DMS114 treated with DMSO at 0.1 percent for 48 hours (cell line): ENCODE measurements at regions not wholly inside any gene's neighbourhood (a gene's known extent, or its start where the extent isn't known, plus 50 kb on each side); places are given as distances from the start of the nearest gene placed in this dataset.

Experiments used
- DNase-seq: peaks from one replicate; lab custom pipeline; 2025; ENCODE audit not compliant: unreplicated experiment; lab: John Stamatoyannopoulos, UW

DNA sequence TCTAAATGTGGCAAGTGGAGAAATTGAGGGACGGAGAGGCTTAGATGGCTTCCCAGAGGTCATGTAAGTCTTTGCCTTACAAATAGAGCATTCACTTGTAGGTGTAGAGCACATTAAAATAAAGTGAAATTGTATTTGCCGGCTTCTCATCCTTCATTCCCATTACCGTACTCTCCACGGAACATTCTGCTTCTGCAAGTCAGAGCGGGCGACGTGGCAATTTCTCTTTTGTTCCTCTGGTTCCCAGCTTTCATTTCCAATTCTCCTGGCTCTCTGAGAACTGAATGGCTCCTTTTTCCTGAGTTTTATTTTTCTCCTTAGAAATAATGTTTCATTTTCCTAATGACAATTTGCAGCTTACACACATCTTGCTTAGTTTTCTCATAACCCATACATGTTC is 51.3 kb upstream of the PFKP start:
- DNase-seq: no peak

DNA sequence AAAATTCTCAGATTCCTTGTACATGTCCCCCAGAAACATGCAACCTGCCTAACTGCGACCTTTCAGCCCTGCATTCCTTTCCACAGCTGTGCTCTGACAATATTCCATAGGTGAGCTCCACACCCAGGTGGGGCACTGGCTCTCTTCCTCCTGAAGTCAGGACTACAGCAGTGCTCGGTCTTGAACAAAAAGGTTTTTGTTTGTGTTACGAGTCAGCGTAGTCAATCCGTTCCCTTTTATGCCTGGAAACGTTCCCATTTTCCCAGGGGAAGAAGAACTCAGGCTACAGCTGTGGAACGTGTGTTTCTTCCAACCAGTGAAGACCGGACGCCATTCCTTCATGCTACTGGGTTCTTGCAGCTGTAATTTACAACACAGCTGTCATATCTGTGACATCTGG is 52.4 kb upstream of the PFKP start:
- no peak for DNase-seq

DNA sequence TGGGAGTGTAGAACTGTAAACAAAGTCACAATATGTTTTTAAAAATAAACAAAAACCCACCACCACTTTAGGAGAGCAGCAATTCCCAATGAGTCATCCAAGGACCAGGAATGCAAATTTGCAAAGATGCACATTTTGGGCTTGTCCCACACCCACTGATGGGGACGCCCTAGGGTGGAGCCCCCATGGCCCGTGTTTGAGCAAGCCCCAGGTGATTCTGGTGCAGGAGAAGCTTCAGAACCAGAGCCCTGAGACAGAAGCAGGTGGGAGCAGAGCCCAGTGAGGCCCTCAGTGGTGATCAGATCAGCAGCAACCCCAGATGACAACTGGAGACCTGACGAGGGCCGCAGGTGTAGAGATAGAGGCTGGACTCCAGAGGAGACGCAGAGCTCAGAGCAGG is 55.1 kb upstream of the PFKP start:
- DNase-seq: no peak

DNA sequence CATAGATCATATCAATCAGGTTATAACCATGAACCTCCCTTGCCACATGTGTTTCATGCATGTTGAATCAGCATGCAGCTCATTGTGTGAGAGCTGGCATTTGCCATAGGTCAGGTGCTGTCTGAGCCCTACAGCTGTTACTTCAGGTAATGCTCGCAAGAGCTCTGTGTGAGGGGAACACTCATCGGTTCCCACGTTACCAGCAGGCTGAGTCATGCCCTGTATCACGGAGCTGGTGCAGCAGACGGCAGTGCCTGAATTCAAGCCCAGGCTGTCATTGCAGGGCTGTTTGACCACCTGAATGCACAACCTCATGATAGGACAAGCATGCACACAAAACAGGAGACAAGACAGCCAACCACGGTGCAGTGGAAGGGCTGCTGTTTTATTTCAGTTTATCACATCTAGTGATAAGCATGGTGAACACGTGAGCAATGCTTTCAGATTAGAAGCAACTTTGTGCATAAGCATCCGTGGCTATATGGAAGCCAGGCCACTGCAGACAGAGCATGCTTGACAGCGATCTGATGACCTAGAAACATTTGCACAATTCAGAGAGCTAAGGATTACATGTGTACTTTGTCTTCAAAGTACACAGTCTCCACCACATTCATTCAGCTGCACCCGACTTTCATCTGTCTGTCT is 56.4 kb upstream of the PFKP start:
- no peak for DNase-seq

DNA sequence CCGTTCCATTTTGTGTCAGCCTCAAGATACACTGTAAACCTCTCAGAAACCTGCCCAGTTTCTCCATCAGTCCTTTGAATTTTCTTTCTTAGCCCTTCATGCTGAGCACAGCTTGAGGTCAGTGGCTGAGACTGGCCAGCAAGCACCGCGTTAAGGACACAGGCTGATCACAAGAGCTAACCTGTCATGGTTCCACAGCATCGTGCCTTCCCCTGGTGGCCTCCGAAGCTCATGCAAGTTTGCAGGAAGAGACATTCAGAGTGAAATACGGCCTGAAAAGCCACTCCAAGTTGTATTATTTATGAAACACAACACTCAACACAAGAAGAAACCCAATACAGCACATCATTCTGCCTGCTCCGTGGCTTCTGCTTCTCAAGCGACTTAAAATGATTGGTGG is 57.0 kb upstream of the PFKP start:
- DNase-seq: no peak

DNA sequence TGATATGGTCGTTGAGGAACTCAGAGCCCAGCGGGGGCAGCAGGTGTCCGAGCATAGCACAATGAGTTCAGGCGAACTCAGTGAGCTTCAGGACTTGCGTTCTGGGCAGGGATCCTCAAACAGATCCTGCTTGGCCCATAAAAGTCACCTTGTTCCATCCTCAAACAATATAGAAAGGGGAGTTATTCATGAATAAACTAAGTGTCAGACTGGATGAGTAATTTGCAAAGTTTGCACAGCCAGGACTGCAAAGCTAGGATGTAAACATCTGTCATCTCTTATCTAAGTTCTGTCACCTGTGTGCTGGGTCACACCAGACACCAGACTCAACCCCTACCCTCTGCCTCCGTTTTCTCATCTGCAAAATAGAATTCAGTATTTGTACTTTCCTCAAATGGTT is 58.0 kb upstream of the PFKP start:
- no peak for DNase-seq

DNA sequence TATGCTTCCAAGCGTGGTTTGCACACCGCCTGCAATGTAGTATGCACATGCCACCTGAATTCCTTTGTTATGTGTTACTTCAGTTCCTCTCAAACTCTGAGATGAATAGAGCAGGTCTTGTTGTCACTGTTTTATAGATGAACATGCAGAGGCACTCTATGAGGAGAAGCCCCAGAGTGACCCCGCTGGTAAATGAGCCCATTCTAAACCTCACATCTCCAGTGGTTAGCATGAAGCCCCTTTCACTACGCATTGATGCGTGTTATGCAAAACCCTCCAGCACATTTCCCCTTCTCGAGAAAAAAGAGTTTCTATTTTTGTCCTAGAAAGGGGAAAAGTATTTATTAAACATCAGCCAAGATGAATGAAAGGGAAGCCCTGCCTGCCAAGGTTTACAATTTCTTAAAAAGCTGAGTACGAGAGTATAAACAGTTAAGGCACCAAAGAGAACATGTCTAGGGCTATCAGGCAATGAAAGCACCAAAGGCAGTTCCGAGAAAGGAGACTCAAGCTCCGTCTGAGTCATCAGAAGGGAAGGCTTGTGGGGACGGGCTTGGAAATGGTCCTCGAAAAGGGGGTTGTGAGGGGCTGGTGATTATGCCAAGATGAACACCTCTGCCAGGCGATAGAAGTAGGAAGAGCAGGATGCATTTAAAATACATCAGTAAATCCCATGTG is 58.7 kb upstream of the PFKP start:
- no peak for DNase-seq

DNA sequence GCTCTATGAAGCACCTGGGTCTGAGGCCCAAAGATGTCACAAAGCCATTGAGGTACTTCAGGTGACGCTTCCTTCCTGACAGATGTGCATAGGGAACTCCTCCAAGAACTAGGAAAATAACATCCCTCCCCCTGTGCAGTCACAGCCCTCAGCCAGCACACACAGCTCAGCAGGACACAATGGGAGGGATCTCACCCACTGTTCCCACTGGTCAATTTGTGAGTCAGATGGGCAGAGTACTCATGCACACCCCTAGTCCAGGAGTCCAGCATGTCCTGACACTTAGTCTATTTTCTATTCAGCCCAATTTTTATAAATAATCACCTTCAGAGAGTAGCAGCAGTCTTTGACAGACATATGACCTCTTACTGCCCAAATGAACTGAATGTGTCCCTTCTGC is 60.7 kb upstream of the PFKP start:
- no peak for DNase-seq

DNA sequence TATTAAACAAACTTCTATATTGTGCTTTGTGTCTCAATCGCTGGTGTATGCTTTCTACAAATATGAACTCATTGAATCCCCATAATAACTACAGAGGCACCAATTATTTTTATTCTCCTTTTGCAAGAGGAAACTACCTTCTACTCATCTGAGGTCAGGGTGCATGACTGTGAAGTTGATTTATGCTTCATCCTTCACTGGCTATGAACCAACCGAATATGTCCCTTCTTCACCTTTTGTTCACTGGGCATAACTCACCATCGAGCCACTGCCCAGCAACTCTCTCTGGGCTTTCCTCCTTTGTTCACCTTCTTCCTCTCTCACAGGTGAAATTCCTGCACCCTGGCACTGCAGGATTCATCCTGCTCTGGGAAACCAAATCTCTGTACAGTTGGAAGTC is 61.3 kb upstream of the PFKP start:
- no peak for DNase-seq

DNA sequence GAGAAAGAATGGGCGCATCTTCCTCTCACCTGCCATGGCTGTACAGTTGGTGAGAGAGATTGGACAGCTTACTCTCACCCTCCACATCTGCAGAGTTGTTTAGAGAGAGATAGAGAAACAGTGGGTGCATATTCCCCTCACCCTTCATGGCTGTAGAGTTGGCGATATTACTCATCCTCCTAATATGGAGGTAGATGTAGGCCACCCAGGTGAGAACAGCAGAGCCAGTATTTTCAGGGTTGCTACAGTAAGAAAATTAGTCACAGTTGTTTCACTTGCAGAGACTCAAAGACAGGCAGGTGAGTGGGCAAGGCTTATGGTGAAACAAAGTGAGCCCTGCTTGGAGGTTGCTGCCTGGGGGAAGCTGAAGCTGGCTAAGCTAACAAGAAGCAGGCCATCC is 65.0 kb upstream of the PFKP start:
- DNase-seq: no peak

DNA sequence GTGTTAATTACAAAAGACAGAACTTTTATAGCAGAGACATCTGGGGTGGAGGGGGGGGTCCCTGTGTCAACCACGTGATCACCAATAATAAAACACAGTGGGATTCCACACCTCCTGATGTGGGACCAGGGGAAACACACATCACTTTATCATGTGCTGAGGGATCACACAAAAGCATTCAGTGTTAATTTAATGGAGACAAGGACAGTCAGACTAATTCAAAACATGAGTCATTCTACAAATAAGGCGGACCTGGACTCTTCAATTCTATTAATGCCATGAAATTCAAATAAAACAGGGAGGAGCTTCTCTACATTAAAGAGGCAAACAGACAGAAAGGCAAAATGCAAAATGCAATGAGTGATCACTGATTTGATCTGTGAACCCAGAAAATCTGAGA is 67.3 kb upstream of the PFKP start:
- no peak for DNase-seq

DNA sequence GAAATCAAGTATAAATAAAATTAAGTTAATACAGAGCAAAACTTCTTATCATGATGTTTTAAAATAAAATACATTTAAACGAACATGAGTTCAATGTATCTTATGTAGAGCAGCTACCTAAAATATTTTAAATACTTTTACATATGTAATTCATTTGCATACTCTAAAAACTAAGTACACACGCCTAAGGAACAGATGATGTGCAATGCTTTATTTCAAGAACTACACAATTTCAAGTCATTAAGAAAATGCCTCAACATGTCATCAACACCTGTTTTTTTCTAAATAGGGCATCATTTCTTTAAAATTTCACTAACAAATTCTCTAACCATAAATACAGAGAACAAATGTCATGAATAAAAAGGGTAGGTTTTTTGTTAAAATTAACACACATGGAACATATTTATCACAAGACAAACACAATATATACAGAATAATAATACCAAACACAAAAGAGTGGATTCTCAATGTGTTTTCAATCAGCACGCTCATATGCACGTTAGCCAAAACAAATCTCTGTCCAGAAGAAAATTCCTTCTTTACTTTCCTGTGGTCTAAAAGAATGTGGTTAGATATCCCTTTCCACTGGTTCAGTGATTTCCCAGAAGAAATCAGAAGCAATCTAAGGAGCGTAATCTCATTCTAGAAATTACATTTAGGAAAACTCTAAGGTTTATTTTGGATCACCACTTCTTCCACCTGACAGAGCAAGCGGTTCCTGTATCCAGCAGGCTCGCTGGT is 73.0 kb upstream of the PFKP start:
- DNase-seq: no peak

DNA sequence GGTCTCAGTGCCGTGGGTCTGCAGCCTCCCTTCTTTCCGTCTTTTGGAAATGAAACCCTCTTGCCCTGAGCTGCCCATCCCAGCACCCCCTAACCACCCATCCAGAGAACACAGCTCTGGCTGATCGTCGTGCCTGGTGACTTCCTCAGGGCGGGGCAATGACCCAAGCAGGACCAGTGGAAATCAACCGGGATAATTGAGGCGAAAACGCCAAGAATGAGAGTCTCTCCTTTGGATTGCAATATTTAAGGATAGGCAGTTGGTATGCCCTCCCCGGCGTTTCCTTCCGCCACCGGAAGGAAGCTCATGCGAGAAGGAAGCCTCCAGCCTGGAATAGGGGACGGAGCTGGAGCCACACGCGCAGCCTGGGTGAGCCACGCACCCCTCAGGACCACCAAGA is 73.7 kb upstream of the PFKP start:
- DNase-seq: no peak

DNA sequence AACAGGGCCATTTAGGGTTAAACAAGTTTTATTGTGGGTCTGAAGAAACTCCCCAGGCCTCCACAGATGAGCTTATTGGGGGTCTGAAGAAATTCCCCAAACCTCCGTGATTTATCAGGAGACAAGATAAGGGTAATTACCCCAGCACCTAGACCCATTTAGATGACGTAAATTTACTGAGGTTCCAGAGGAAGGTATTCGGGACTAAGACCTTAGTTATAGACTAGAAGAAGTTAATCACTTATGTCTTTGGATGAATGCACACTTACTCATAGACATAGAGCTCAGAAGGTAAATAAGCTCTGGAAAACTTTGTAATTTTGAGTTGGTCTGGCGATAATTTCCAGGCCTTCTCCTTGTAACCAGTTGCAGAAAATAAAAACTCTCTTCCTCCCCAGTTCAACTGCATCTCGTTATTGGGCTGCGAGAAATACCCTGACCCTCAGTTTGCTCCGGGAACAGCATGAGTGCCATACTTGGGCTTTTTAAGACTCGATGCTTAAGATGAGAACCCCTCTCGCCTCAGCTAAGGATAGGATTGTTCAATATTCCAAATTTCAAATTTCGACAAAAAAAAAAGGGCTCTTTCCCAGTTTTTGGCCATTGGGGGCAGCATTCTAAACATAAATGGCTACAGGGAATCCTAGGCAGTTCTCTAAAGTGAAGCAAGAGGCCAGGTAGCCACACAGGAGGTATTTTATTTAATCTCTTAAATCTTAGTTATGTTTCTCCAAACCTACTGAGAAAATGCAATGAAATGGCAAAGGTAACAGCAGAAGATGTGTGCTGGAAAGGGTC is 74.7 kb upstream of the PFKP start:
- no peak for DNase-seq

DNA sequence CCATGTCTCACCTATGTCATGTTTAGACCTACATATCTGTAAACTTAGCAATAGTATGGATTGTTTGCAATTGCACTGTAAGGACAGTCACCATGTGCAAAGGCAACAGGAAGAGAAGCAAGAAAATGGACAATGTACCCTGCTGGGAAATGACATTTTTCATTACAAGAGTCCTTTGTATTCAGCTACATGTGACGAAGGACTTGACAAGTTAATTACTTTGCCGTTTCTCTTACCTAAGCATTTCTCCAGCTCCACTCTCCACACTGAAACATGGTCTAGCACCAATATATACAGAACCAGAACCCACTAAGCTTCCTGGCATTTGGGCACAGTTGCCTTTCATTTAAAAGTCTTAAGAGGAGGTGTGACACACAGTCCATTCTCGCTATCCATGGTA is 76.6 kb upstream of the PFKP start:
- no peak for DNase-seq

DNA sequence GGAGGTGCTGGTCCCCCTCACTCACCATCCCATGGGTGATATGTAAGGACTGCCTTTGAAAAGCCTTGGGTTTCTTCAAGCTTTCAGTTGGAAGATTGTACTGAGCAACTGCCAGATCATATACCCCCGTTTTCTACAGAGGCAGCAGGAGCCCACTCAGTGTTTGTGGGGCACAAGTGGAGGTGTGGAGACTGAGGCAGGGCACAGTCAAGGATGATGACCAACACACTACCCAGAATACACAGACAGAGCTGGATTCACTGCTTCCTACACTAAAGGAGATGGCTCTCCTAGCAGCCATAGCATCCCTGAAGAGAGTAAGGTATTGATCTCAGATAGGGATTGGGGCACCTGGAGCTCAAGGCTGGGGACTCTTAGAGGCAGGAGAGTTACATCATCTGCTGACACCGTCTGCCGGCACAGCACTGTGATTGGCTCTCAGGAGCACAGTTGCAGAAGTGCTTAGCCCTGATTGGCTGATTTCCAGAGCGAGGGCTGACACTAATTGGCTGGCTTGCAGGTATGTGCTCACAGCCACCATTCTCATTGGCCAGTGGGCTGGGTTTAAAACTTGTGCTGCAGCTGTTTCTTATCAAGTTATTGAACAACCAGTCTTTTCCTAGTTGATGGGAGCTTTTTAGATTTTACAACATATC is 77.9 kb upstream of the PFKP start:
- no peak for DNase-seq

DNA sequence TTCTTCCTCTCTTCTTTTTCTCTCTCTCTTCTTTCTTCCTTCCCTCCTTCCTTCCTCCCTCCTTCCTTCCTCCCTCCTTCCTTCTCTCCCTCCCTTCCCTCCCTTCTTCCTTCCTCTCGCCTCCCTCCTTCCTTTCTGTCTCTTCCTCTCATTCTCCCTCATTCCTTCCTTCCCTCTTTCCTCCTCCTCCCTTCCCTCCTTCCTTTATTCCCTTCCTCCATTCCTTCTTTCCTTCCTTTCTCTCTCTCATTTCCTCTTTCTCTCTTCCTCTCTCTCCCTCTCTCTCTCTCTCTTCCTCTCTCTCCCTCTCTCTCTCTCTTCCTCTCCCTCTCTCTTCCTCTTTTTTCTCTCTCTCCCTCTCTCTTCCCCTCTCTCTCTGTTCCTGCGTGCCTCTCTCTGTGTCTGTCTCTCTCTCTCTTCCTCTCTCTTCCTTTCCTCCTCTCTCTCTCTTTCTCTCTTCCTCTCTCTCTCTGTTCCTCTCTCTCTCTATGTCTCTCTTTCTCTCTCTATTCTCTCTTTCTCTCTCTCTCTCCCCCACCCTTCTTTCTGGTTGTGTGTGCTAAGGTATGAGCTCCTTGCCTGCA is 80.1 kb upstream of the PFKP start:
- no peak for DNase-seq

DNA sequence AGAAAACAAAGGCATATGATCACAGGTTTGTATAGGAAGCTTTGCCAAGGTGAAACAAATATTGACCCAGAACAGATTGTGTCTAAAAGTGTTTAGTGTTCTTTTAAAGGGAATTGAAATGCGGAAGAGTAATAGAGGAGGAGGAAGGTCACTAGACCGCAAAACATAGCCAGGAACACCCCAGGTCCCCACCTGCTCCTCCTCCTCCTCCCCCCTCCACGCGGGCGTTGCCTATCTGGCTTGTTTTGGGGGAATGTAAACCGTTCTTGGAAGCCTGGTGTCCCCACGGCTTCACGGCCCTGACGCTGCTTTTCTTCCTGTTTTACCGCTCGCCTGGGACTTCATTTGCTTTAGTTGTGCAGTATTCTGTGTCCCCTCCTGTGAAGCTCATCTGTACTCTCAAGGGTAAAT is 81.0 kb upstream of the PFKP start:
- DNase-seq: no peak

DNA sequence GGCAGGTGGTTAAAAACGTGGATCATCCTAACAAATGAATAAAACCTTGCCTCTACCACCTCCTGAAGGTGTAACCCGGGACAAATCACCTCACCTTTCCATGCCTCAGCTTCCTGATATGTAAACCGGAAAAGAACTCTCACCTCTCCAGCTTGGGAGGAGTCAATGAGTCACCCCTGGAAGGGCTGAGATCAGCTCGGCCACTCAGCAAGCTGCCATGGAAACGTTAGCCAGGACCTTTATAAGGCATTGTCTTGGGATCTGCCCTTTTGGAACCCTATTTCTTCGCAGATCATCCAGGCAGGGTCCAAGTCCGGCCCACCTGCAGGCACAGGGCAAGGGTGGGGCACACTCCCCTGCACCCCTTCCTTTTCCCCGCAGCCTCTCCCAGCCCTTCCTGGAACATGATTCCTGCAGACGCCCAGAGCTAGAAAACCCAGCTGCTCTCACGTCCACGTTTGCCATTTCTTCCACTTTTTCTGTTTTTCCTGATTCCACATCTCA is 81.6 kb upstream of the PFKP start:
- DNase-seq: no peak

DNA sequence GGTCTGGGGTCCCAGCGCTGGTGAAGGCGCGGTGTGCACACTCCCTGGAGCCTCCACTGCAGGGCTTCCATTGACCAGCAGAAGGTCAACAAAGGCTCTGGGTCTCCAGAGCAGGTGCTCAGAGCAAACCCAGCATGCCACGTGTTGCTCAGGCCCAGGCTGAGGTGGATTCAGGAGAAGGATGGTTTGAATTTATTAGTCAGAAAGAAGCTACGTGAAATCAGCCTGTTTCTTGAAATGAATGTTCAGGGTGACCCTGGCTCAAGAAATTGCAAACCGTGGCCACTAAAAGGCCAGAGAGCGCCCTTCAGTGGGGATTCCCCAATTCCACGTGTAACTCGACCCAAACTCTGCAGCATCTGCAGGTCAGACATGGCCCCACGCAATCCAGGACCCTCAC is 82.7 kb upstream of the PFKP start:
- no peak for DNase-seq

DNA sequence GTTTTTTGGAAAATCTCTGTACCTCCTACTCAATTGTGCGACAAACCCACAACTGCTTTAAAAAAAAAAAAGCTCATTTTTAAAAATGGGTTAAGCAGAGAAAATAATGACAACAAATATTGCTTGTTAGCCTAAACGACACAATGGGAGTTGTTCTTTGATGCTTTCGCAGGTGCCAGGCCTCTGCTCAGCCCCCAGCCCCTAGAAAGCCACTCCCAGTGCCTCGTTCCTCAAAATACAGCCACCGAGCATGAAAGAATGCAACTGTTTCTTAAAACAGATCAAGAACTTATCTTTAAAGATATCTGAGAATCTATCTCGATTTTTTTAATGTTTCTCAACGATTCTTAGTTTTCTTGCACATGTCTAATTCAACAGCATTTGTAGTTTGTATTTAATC is 85.2 kb upstream of the PFKP start:
- no peak for DNase-seq
